ENCODE measurements at regions not wholly inside any gene's neighbourhood (a gene's known extent, or its start where the extent isn't known, plus 50 kb on each side); places are given as distances from the start of the nearest gene placed in this dataset.

DNA sequence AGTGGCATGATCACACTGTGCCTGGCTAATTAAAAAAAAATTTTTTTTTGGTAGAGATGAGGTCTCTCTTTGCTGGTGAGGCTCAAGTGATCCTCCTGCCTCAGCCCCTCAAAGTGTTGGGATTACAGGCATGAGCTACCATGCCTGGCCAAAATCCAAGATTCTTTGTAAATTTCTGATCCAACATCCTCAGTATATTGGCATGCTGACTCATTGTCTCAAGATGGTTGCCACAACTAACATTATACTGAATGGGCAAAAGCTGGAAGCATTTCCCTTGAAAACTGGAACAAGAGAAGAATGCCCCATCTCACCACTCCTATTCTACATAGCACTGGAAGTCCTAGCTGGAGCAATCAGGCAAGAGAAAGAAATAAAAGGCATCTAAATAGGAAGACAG is 100.0 kb downstream of the KLF5 start:
- no peak overlapping the region for H3K27ac ChIP-seq
- POLR2A ChIA-PET (ENCODE audit: low non-redundant PET): no interaction called here
- TF ChIP-seq, protein P1, sequence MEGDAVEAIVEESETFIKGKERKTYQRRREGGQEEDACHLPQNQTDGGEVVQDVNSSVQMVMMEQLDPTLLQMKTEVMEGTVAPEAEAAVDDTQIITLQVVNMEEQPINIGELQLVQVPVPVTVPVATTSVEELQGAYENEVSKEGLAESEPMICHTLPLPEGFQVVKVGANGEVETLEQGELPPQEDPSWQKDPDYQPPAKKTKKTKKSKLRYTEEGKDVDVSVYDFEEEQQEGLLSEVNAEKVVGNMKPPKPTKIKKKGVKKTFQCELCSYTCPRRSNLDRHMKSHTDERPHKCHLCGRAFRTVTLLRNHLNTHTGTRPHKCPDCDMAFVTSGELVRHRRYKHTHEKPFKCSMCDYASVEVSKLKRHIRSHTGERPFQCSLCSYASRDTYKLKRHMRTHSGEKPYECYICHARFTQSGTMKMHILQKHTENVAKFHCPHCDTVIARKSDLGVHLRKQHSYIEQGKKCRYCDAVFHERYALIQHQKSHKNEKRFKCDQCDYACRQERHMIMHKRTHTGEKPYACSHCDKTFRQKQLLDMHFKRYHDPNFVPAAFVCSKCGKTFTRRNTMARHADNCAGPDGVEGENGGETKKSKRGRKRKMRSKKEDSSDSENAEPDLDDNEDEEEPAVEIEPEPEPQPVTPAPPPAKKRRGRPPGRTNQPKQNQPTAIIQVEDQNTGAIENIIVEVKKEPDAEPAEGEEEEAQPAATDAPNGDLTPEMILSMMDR (conservative IDR thresholded peaks at IDR 0.05; ENCODE audit: low read depth): no peak
- DNase-seq (ENCODE audit: low spot score): no peak
- CTCF ChIA-PET: no interaction called here

DNA sequence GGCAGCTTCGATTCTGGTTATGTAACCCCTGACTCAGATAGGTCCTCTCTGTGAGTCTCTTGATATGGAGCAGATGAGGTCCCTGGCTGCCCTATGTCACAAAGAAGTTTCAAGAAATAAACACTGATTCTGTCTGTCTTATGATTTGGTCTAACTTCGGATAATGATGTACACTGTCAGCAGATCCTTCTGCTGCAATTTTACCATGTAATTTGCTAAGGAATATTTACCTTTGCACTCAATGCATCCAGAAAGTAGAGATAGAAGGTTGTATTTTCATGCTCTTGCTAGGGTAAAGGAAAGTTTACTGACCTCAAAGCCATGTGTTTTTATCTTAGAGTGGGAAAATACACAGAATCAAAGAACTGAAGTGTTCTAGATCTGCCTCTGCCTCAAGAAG is 98.2 kb downstream of the KLF5 start:
- no peak overlapping the region for H3K27ac ChIP-seq
- no peak for DNase-seq (ENCODE audit: low spot score)
- TF ChIP-seq, protein P1 (conservative IDR thresholded peaks at IDR 0.05; ENCODE audit: low read depth): no peak
- ChIA-PET POLR2A (ENCODE audit: low non-redundant PET) (no interaction called here), CTCF (no interaction called here)

DNA sequence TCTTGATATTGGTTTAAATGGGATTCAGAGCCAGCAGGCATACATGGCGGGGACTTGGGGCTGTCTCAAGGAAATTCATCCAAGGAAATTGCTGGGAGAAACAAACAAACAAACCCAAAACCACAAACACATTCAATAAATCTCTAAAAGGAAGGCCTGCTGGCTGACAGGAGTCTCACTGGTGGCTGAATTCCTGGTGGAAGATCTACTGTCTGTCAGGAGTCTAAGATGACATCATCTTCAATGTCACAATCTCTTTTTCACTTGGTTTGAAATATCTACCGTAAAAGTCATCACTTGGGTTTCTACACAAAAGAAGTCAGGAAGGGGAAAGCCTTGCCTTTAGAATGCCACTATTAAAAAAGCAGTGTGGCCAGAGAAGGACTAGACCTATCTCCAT is 87.9 kb downstream of the KLF5 start:
- TF ChIP-seq, protein P1 (conservative IDR thresholded peaks at IDR 0.05; ENCODE audit: low read depth): no peak
- DNase-seq (ENCODE audit: low spot score): no peak
- no peak overlapping the region for H3K27ac ChIP-seq
- POLR2A ChIA-PET (ENCODE audit: low non-redundant PET): no interaction called here
- CTCF ChIA-PET: no interaction called here

DNA sequence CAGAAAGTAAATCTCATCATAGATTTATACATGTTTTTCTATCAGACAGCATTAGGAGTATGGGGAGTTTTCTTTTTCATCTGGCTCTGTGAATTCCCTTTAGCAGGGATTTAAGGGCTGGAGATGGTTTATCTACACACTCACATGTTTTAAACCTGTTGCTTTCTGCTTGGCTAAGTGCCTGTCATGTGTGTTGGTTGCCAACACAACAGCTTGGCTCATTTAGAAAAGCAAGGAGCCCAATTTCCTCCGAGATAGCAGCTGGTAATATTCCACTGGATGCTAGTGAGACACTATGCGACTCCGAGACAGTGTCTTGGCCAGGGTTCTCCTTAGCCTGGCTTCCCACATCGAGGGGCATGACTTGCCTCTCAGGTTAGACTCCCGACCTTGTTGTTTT is 83.3 kb downstream of the KLF5 start:
- DNase-seq (ENCODE audit: low spot score): no peak
- ChIA-PET CTCF (no interaction called here), POLR2A (ENCODE audit: low non-redundant PET) (no interaction called here)
- TF ChIP-seq, protein P1 (conservative IDR thresholded peaks at IDR 0.05; ENCODE audit: low read depth): no peak
- no peak overlapping the region for H3K27ac ChIP-seq

DNA sequence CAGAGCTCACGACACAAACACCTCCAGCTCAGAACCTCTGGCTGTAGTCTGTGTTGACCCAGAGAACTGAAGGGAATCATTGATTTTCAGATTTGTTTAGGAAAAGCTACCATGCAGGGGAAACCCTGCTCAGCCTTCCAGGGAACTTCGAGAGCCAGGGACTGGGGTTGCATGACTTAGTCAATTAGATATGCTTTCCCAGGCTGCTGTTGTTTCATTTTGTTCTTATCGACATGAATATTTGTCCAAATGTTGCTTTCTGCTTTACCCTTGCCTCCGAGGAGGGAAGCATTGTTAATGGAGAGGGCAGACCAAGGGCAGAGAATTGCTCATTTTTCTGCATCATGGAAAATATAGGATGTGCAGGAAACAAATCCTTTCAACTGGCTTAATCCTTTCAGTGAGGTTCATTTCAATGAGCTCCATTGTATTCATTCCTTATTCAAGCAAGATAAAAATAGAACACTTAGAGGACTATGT is 82.5 kb downstream of the KLF5 start:
- ChIA-PET CTCF (interaction anchor here (0.6 kb wide), 1 partner anchor 53 kb away, joined by 3 read pairs; no protein-coding TSS in a partner anchor), POLR2A (ENCODE audit: low non-redundant PET) (no interaction called here)
- no peak overlapping the region for H3K27ac ChIP-seq
- TF ChIP-seq, protein P1 (conservative IDR thresholded peaks at IDR 0.05; ENCODE audit: low read depth): no peak
- no peak for DNase-seq (ENCODE audit: low spot score)

DNA sequence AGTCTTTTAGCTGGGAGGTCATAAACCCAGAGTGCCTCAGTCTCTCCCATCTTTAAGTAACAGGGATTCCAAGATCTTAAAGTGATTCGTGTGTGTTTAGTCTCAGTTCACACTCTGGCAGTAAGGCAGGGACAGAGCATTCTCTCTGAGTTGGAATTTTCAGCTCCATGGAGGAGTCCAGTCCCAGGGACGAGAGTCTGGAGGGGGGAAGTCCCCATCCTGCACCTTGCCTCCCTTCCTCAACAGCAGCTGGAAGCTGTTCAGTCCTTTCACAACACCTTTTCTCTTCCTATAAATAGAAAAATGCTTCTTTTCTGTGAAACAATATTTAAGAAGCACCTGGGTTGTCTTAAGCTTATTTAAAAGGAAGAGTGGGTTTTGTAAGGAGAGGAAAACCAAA is 82.0 kb downstream of the KLF5 start:
- ChIA-PET POLR2A (ENCODE audit: low non-redundant PET) (no interaction called here), CTCF (interaction anchor here (0.6 kb wide), 1 partner anchor 53 kb away, joined by 3 read pairs; no protein-coding TSS in a partner anchor)
- TF ChIP-seq, protein P1 (conservative IDR thresholded peaks at IDR 0.05; ENCODE audit: low read depth): no peak
- H3K27ac ChIP-seq: no peak overlapping the region
- DNase-seq (ENCODE audit: low spot score): no peak

All from RWPE1 (cell line).